OCI-LY1 (cell line): ENCODE measurements at regions not wholly inside any gene's neighbourhood (a gene's known extent, or its start where the extent isn't known, plus 50 kb on each side); places are given as distances from the start of the nearest gene placed in this dataset.

Experiments
- H2AFZ ChIP-seq: fragments of 200-600 bp; sonication (generic), shearing (Covaris generic); 2 replicates; pipeline ENCODE4 v1.6.0; 2014; ENCODE audit warnings: antibody characterized with exemption, mild to moderate bottlenecking, low read length
- H3F3A ChIP-seq: fragments of 200-600 bp; sonication (generic), shearing (Covaris generic); 2 replicates; pipeline ENCODE4 v1.6.0; 2014; ENCODE audit warnings: mild to moderate bottlenecking, antibody characterized with exemption, low read length, moderate library complexity; ENCODE audit not compliant: insufficient read depth
- H3K27ac ChIP-seq: fragments of 200-600 bp; sonication (generic); 2 replicates; pipeline ENCODE4 v1.5.1; 2014; ENCODE audit warnings: low read length, mixed run types, mild to moderate bottlenecking, low read depth; ENCODE audit not compliant: poor library complexity, severe bottlenecking
- H3K27me3 ChIP-seq: fragments of 200-600 bp; sonication (generic); 2 replicates; pipeline ENCODE4 v1.6.0; 2014; ENCODE audit warnings: antibody characterized with exemption, mild to moderate bottlenecking, low read length, moderate library complexity; ENCODE audit not compliant: insufficient read depth
- H3K36me3 ChIP-seq: fragments of 200-600 bp; sonication (generic); 2 replicates; pipeline ENCODE4 v1.6.1; 2014; ENCODE audit warnings: mild to moderate bottlenecking, antibody characterized with exemption, low read length, moderate library complexity, mixed read lengths; ENCODE audit not compliant: insufficient read depth
- H3K4me1 ChIP-seq: fragments of 200-600 bp; sonication (generic); 2 replicates; pipeline ENCODE4 v1.5.1; 2014; ENCODE audit warnings: mild to moderate bottlenecking, low read length, moderate library complexity; ENCODE audit not compliant: insufficient read depth, severe bottlenecking
- H3K4me2 ChIP-seq: fragments of 200-600 bp; sonication (generic), shearing (Covaris generic); 2 replicates; pipeline ENCODE4 v1.6.1; 2014; ENCODE audit warnings: low read length
- H3K4me3 ChIP-seq: fragments of 200-600 bp; sonication (generic); 2 replicates; pipeline ENCODE4 v1.5.1; 2014; ENCODE audit warnings: low read length, low read depth, mild to moderate bottlenecking, mixed read lengths; ENCODE audit not compliant: poor library complexity, severe bottlenecking
- H3K79me2 ChIP-seq: fragments of 200-600 bp; shearing (Covaris generic); 2 replicates; pipeline ENCODE4 v1.6.1; 2016; ENCODE audit warnings: mixed run types, low read length, mixed read lengths; ENCODE audit not compliant: insufficient read depth
- H3K9ac ChIP-seq: fragments of 200-600 bp; sonication (generic), shearing (Covaris generic); 2 replicates; pipeline ENCODE4 v1.6.1; 2014; ENCODE audit warnings: mild to moderate bottlenecking, low read length, mixed read lengths
- H3K9me2 ChIP-seq: fragments of 200-600 bp; sonication (generic), shearing (Covaris generic); 2 replicates; pipeline ENCODE4 v1.6.1; 2014; ENCODE audit warnings: low read depth, mild to moderate bottlenecking, low read length, mixed read lengths
- H3K9me3 ChIP-seq: fragments of 200-600 bp; shearing (Covaris generic); 2 replicates; pipeline ENCODE4 v1.6.1; 2014; ENCODE audit warnings: low read length, mixed read lengths
- H4K20me1 ChIP-seq: fragments of 200-600 bp; sonication (generic), shearing (Covaris generic); 2 replicates; pipeline ENCODE4 v1.6.0; 2016; ENCODE audit warnings: mild to moderate bottlenecking, low read length; ENCODE audit not compliant: insufficient read depth
- EZH2 ChIP-seq: fragments of 200-600 bp; sonication (generic), shearing (Covaris generic); IDR thresholded peaks from 2 replicates; pipeline ENCODE4 v1.8.0; 2017; ENCODE audit warnings: borderline replicate concordance, mixed run types, mild to moderate bottlenecking, antibody characterized with exemption, low read length, moderate library complexity, mixed read lengths
- TF ChIP-seq, protein P1 (sequence below): fragments of 200-600 bp; sonication (generic), shearing (Covaris generic); IDR thresholded peaks from 2 replicates; pipeline ENCODE4 v1.5.1; 2017; ENCODE audit warnings: mild to moderate bottlenecking, antibody characterized with exemption, low read length, moderate library complexity, mixed read lengths

DNA sequence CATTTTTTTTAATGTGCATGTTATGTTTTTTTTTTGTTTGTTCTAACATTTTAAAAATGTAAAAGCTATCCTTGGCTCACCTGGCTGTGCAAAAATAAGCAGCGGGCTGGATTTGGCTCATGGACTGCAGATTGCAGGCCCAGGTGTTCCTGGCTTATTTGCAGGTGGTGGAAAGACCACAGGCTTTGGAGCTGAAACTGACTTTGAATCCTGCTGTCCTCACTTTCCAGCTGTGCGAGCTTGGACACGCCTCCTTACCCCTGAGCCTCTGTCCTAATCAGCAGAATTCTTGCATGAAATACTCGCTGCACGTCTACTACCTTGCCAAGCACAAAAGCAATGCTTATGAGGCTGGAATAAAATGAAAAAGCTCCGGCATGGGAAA, 188.7 kb upstream of the TPM1 start:
- Histone ChIP-seq H3K9me3 (no peaks in the 10 kb centered on the region), H3F3A (no peaks in the 10 kb centered on the region), H3K79me2 (no peaks in the 10 kb centered on the region), H3K4me1 (no peaks in the 10 kb centered on the region), H3K9me2 (no peaks in the 10 kb centered on the region), H4K20me1 (no peaks in the 10 kb centered on the region), H3K27ac (no peak overlapping the region), H3K9ac (no peak overlapping the region), H3K4me3 (no peak overlapping the region), H3K36me3 (no peaks in the 10 kb centered on the region), H3K4me2 (no peak overlapping the region), H3K27me3 (no peaks in the 10 kb centered on the region), H2AFZ (no peak overlapping the region)
- TF ChIP-seq, protein P1, sequence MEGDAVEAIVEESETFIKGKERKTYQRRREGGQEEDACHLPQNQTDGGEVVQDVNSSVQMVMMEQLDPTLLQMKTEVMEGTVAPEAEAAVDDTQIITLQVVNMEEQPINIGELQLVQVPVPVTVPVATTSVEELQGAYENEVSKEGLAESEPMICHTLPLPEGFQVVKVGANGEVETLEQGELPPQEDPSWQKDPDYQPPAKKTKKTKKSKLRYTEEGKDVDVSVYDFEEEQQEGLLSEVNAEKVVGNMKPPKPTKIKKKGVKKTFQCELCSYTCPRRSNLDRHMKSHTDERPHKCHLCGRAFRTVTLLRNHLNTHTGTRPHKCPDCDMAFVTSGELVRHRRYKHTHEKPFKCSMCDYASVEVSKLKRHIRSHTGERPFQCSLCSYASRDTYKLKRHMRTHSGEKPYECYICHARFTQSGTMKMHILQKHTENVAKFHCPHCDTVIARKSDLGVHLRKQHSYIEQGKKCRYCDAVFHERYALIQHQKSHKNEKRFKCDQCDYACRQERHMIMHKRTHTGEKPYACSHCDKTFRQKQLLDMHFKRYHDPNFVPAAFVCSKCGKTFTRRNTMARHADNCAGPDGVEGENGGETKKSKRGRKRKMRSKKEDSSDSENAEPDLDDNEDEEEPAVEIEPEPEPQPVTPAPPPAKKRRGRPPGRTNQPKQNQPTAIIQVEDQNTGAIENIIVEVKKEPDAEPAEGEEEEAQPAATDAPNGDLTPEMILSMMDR = no peak
- TF ChIP-seq EZH2 = no peak

DNA sequence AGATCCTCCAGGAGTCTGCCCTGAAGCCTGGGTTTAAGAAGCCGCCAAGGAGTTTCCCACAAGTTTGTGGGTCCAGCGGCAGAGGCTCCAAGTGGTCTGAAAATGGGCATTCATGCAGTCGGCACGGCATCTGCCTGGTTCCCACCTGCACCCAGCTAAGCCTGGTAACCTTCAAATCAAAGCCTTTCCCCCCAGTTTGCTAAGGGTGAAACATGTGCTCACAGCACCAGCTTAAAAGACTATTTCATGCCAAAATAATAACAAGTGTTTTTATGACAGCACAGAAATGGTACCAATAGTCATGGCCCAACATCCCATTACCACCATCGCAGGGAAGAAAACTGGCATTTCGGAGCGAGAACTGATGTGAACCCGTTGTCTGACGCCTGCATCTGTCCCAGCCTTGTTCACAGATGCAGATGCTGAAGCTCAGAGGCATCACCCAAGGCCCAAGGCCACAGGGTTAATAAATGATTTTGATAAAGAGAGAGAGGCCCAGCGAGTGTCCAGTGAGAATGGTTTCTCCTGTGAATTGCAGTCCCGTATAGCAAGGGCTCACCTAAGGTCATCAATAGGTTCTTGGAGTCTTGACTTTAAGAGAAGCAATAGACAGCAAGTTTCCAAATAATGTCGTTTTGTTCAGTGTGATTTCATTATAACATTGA, 188.0 kb upstream of the TPM1 start:
- H3F3A ChIP-seq = no peaks in the 10 kb centered on the region
- H3K9me2 ChIP-seq = no peaks in the 10 kb centered on the region
- no peaks in the 10 kb centered on the region for H4K20me1 ChIP-seq
- H3K9me3 ChIP-seq = no peaks in the 10 kb centered on the region
- H3K9ac ChIP-seq = no peak overlapping the region
- H3K79me2 ChIP-seq = no peaks in the 10 kb centered on the region
- H3K36me3 ChIP-seq = no peaks in the 10 kb centered on the region
- no peaks in the 10 kb centered on the region for H3K4me1 ChIP-seq
- no peak overlapping the region for H3K4me2 ChIP-seq
- H3K27me3 ChIP-seq = no peaks in the 10 kb centered on the region
- H3K27ac ChIP-seq = no peak overlapping the region
- no peak for TF ChIP-seq EZH2
- TF ChIP-seq, protein P1 = no peak
- no peak overlapping the region for H3K4me3 ChIP-seq
- H2AFZ ChIP-seq = no peak overlapping the region

DNA sequence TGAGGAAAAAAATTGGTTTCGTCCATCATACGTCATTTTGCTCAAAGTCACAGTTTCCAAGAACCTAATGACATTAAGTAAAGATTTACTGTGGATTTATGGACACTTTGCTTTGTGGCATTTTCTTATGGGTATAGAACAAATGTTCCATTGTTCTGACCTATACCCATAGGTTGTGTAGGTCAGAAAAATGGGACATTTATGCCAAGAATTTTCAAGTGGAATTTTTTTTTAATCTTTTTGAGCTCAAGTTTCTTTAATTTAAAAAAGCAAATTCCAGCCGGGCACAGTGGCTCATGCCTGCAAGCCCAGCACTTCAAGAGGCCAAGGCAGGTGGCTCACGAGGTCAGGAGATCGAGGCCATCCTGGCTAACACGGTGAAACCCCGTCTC, 187.5 kb upstream of the TPM1 start:
- Histone ChIP-seq H3K9ac (no peak overlapping the region), H4K20me1 (no peaks in the 10 kb centered on the region), H3K79me2 (no peaks in the 10 kb centered on the region), H3K36me3 (no peaks in the 10 kb centered on the region), H3K9me3 (no peaks in the 10 kb centered on the region), H3K4me2 (no peak overlapping the region), H3K9me2 (no peaks in the 10 kb centered on the region), H3F3A (no peaks in the 10 kb centered on the region), H2AFZ (no peak overlapping the region), H3K4me3 (no peak overlapping the region), H3K27me3 (no peaks in the 10 kb centered on the region), H3K4me1 (no peaks in the 10 kb centered on the region), H3K27ac (no peak overlapping the region)
- TF ChIP-seq EZH2 = no peak
- TF ChIP-seq, protein P1 = no peak
